H1 (cell line): ENCODE measurements at regions not wholly inside any gene's neighbourhood (a gene's known extent, or its start where the extent isn't known, plus 50 kb on each side); places are given as distances from the start of the nearest gene placed in this dataset.

Source experiments
- NANOG ChIP-seq: IDR thresholded peaks from 2 replicates; pipeline ENCODE4 v1.6.1; 2011; ENCODE audit warnings: low read length, low read depth, mild to moderate bottlenecking, inconsistent platforms; ENCODE audit not compliant: insufficient read depth, poor library complexity, severe bottlenecking

- no peak for TF ChIP-seq NANOG
Observed at GRCh38 chr1:221564891-221565290, 177.0 kb downstream of the DUSP10 start (continued).
